ENCODE measurements at regions not wholly inside any gene's neighbourhood (a gene's known extent, or its start where the extent isn't known, plus 50 kb on each side); places are given as distances from the start of the nearest gene placed in this dataset.
A peak's percentile ranks its signal among the peaks of the same experiment; 100 is the strongest.

- no peak for DNase-seq (ENCODE audit: low read depth, low spot score)
Measured at GRCh38 chr12:91980389-91980821, 165.2 kb downstream of the BTG1 start.

GRCh38 chr12:91978143-91978542, 167.5 kb downstream of the BTG1 start:
- H3K27ac ChIP-seq = no peak overlapping the region
- no peak for DNase-seq (ENCODE audit: low read depth, low spot score)

More at GRCh38 chr12:91980389-91980821, 165.2 kb downstream of the BTG1 start:
- no peak overlapping the region for H3K27ac ChIP-seq

- H3K27ac ChIP-seq = no peak overlapping the region
- no peak for DNase-seq (ENCODE audit: low read depth, low spot score)
Measured at GRCh38 chr12:91975891-91976290, 169.8 kb downstream of the BTG1 start.

GRCh38 chr12:91974541-91975085, 171.0 kb downstream of the BTG1 start:
- no peak for DNase-seq (ENCODE audit: low read depth, low spot score)
- no peak overlapping the region for H3K27ac ChIP-seq

DNA sequence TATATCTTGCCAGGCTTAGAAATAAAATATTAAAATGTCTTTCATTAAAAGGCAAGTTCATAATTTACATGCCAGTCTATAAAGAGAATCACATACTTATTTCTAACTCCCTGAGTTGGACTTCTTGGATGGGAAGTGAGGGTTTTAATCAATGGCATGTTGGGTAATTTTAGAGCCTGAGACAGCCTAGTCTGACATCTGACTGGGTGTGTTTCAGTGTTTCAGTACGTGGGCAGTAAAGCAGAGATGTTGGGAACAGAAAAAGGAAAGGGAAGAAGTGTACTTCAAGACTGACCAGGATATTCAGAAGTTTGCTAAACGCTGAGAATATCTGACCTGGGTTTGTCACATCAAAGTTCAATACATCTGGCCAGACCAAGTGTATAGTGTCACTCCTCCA, 171.8 kb downstream of the BTG1 start:
- H3K27ac ChIP-seq = no peak overlapping the region
- no peak for DNase-seq (ENCODE audit: low read depth, low spot score)

DNA sequence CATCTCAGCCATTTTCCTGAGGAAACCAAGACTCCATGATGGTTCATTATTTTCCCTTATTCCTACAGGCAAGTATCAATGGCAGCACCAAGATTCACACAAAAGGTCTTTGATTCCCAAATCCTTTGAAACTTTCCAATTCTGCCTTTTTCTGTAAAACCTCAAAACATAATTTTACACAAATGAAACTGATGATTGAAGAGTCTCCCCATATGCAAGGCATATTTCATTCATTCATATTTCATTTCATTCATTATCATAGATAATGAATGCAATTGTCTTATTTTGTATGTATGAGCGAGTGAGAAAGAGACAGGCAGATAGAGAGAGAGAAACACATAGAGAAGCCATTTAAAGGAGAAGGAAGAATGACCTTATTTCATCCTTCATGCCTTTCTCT, 172.8 kb downstream of the BTG1 start:
- DNase-seq (ENCODE audit: low read depth, low spot score) = no peak
- no peak overlapping the region for H3K27ac ChIP-seq

GRCh38 chr12:91968777-91969171, 176.9 kb downstream of the BTG1 start:
- no peak overlapping the region for H3K27ac ChIP-seq
- DNase-seq (ENCODE audit: low read depth, low spot score) = no peak

DNA sequence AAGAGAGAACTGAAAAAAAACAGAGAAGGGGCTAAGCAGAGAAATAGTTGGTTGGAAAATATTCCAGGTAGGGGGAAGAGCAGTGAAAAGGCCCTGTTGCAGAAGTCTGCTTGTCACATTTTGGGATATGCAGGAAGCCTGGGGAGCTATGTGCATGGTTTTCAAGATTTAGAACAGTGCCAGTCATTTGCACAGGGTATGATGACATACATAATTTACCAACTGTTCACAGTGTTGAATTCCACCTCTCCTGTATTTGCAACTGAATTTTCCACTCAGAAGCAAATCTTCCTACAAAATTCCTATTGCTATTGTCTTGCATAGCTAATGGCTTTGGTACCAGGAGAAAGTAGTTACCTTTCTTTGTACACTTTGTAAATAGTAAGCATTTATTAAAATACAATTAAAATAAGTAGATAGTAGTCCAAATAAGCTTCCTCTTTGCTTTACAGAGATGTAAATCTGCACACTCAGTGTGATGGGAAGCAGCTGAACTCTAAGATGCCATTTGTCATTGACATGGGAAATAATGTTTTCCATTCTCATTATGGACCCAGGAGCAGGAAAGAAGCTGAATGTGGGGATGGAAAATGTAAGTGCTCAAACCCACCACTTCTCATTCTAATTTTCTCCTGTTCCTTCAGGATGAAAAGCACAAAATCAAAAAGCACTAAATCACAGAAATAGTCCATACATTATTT, 177.4 kb downstream of the BTG1 start:
- H3K27ac ChIP-seq = no peak overlapping the region
- no peak for DNase-seq (ENCODE audit: low read depth, low spot score)

- H3K27ac ChIP-seq = no peak overlapping the region
- DNase-seq (ENCODE audit: low read depth, low spot score) = no peak
Measured at GRCh38 chr12:91967590-91967989, 178.1 kb downstream of the BTG1 start.

- no peak for DNase-seq (ENCODE audit: low read depth, low spot score)
- no peak overlapping the region for H3K27ac ChIP-seq
Measured at GRCh38 chr12:91965781-91966180, 179.9 kb downstream of the BTG1 start.

DNA sequence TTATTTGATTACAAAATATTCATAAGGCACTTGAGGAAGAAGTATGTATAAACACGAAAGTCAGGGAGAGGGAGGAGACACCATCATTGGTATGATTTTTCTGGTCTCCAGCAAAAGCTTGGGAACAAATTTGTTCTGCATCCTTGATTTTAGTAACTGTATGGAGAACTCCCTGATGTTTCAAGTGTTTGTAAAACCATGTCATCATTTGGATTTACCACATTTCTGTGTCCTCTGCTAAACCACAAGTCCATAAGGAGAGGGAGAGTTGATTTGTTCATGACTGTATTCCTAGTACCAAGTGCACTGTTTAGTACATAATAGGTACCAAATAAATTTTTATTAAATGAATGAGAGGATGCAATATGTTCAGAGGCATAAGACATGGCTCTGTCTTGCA, 181.1 kb downstream of the BTG1 start:
- H3K27ac ChIP-seq = no peak overlapping the region
- no peak for DNase-seq (ENCODE audit: low read depth, low spot score)

- DNase-seq (ENCODE audit: low read depth, low spot score) = no peak
- peak overlapping the region; percentile 23 for H3K27ac ChIP-seq
Measured at GRCh38 chr12:91959220-91959619, 186.4 kb downstream of the BTG1 start.

- peak; percentile 64 for DNase-seq (ENCODE audit: low read depth, low spot score)
- peak overlapping the region; percentile 23 for H3K27ac ChIP-seq
Measured at GRCh38 chr12:91958816-91959215, 186.8 kb downstream of the BTG1 start.

DNA sequence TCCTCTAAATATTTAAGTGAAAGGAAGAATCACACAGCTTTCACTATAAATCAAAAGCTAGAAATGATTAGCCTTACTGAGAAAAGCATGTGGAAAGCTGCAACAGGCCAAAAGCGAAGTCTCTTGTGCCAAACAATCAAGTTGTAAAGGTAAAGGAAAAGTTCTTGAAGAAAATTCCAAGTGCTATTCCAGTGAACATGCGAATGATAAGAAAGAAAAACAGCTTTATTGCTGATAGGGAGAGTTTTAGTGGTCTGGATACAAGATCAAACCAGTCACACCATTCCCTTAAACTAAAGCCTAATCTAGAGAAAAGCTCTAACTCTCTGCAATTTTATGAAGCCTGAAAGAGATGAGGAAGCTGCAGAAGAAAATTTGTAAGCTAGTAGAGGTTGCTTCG, 190.9 kb downstream of the BTG1 start:
- H3K27ac ChIP-seq = no peak overlapping the region
- no peak for DNase-seq (ENCODE audit: low read depth, low spot score)

GRCh38 chr12:91954326-91954725, 191.3 kb downstream of the BTG1 start:
- DNase-seq (ENCODE audit: low read depth, low spot score) = no peak
- no peak overlapping the region for H3K27ac ChIP-seq

DNA sequence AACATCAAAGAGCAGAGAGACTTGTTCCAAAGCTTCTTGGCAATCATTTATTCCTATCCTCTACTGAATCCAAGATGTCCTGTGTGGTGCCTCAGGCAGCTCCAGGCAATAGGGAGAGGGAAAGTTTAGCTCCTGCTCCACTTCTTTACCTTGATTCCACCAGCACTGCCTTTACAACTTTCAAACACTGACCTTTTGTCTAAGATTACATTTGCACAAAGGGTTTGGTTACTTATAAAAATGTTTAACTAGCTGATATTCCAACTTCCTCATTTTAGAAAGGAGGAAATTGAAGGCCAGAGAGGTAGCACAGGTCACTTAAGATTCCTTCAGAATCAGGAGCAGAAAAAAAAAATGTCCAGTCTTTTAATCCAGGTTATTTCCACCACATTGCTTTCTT, 192.7 kb downstream of the BTG1 start:
- H3K27ac ChIP-seq = no peak overlapping the region
- no peak for DNase-seq (ENCODE audit: low read depth, low spot score)

- no peak overlapping the region for H3K27ac ChIP-seq
- no peak for DNase-seq (ENCODE audit: low read depth, low spot score)
Measured at GRCh38 chr12:91951571-91951970, 194.1 kb downstream of the BTG1 start.

GRCh38 chr12:91948504-91948903, 197.1 kb downstream of the BTG1 start:
- no peak overlapping the region for H3K27ac ChIP-seq
- DNase-seq (ENCODE audit: low read depth, low spot score) = no peak

- DNase-seq (ENCODE audit: low read depth, low spot score) = no peak
Measured at GRCh38 chr12:91947459-91947858, 198.2 kb downstream of the BTG1 start.

GRCh38 chr12:91944637-91945036, 201.0 kb downstream of the BTG1 start:
- DNase-seq (ENCODE audit: low read depth, low spot score) = no peak
- H3K27ac ChIP-seq = no peak overlapping the region

More at GRCh38 chr12:91947459-91947858, 198.2 kb downstream of the BTG1 start:
- no peak overlapping the region for H3K27ac ChIP-seq

GRCh38 chr12:91940826-91941570, 204.6 kb downstream of the BTG1 start:
- no peak overlapping the region for H3K27ac ChIP-seq

More at GRCh38 chr12:91940826-91941570, 204.6 kb downstream of the BTG1 start:
- DNase-seq (ENCODE audit: low read depth, low spot score) = peak; percentile 12
